Left ventricle myocardium inferior (tissue), 1 donor: ENCODE measurements at regions not wholly inside any gene's neighbourhood (a gene's known extent, or its start where the extent isn't known, plus 50 kb on each side); places are given as distances from the start of the nearest gene placed in this dataset.

Experiments used
- DNase-seq: peaks from one replicate; pipeline ENCODE4 v3.0.0-alpha.2; 2020
- H3K27ac ChIP-seq: fragments of 200-600 bp; replicated peaks from 2 replicates; pipeline ENCODE4 v1.8.0; 2021
- H3K27me3 ChIP-seq: fragments of 200-600 bp; 2 replicates; pipeline ENCODE4 v1.8.0; 2021; ENCODE audit warnings: low read depth
- H3K36me3 ChIP-seq: fragments of 200-600 bp; 2 replicates; pipeline ENCODE4 v1.8.0; 2021
- H3K4me1 ChIP-seq: fragments of 200-600 bp; 2 replicates; pipeline ENCODE4 v1.8.0; 2021
- H3K4me3 ChIP-seq: fragments of 200-600 bp; 2 replicates; pipeline ENCODE4 v1.8.0; 2021; ENCODE audit warnings: mild to moderate bottlenecking, moderate library complexity
- H3K9me3 ChIP-seq: fragments of 200-600 bp; replicated peaks from 2 replicates; pipeline ENCODE4 v1.8.0; 2021
- CTCF ChIP-seq: fragments of 200-600 bp; IDR thresholded peaks from 2 replicates; pipeline ENCODE4 v1.8.0; 2021; ENCODE audit warnings: antibody characterized with exemption, mild to moderate bottlenecking, borderline replicate concordance
- intact Hi-C: fragments of 100-400 bp; cut with micrococcal nuclease; formaldehyde crosslinking; loops from one replicate; pipeline ENCODE4 v1.11.0; 2022
- donor health status: DM: no; HTN: yes; CAD: no; lungs with severe emphysema.

- no peak for DNase-seq
- intact Hi-C loops: loop anchor here (5.0 kb wide), 1 partner anchor 450 kb away; no protein-coding TSS in a partner anchor
- peak overlapping the region; percentile 79 for H3K27ac ChIP-seq
- no peaks in the 10 kb centered on the region for H3K27me3 ChIP-seq
- peaks cover 30% of the 10 kb centered on the region for H3K4me1 ChIP-seq
- H3K36me3 ChIP-seq: no peaks in the 10 kb centered on the region
- peaks cover 5% of the 10 kb centered on the region for H3K9me3 ChIP-seq
- TF ChIP-seq CTCF: no peak
- peak overlapping the region; percentile 21 for H3K4me3 ChIP-seq
These were observed 162.8 kb downstream of the SREK1 start for GRCh38 chr5:66306844-66307315.

DNA sequence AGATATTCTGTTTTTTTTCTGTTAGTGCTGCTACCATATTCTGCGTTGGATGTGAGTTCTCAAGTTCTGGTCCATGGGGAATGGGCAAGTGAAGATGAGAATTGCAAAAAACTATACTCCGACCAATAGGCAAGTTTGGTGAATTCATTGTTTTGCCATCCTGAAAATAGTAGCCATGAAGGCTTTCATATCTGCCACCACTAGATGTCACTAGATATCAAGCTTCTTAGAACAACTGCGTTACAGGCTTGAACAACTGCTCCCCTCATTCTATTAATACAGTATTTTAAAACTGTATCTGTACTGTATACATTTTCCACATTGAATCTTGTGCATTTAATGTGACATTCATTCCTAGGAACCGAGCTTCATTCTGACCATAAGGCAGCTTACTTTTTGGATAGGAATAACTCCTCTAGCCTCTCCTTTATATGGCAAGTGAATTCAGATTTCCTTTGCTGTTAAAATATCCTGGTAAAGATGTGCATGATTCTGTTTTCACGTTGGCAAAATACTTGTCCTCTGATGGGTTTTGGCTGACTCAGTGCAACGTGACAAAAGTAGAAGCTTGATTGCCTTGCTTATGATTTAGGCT lies 163.6 kb downstream of the SREK1 start:
- Histone ChIP-seq H3K4me1 (peaks cover 33% of the 10 kb centered on the region), H3K4me3 (peak overlapping the region; percentile 21), H3K9me3 (peaks cover 5% of the 10 kb centered on the region), H3K27me3 (no peaks in the 10 kb centered on the region), H3K27ac (peak overlapping the region; percentile 79), H3K36me3 (no peaks in the 10 kb centered on the region)
- no peak for DNase-seq
- peak; percentile 90 for TF ChIP-seq CTCF
- intact Hi-C loops: loop anchor here (5.0 kb wide), 1 partner anchor 450 kb away; no protein-coding TSS in a partner anchor

DNA sequence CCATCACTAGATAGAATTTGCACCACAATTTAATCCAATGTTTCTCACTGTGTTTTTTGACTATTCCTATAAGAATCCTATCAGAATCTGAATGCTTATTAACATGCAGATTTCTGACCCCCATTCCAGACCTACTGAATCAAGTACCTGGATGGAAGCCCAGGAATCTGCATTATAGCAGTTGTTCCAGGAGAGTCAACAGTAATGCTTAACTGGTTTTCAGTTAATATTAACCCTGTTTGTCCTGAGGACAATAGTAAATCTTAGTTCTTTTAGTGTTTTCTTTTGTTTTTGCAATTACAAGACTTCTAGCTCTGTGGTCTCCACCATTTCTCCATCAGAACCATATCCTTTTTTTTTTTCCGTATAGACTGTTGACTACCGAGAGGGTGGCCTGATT lies 168.2 kb downstream of the SREK1 start:
- no peaks in the 10 kb centered on the region for H3K27me3 ChIP-seq

GRCh38 chr5:66315784-66316183 lies 171.7 kb downstream of the SREK1 start:
- no peak for TF ChIP-seq CTCF
- no peak overlapping the region for H3K4me3 ChIP-seq
- H3K36me3 ChIP-seq: no peaks in the 10 kb centered on the region
- no peak for DNase-seq
- no peaks in the 10 kb centered on the region for H3K27me3 ChIP-seq
- H3K9me3 ChIP-seq: peaks cover 18% of the 10 kb centered on the region
- peaks cover 12% of the 10 kb centered on the region for H3K4me1 ChIP-seq
- H3K27ac ChIP-seq: no peak overlapping the region
- intact Hi-C loops: no loop called here

More for the DNA sequence above, 168.2 kb downstream of the SREK1 start:
- no peak for DNase-seq
- peaks cover 18% of the 10 kb centered on the region for H3K9me3 ChIP-seq
- intact Hi-C loops: no loop called here
- H3K4me3 ChIP-seq: no peak overlapping the region
- TF ChIP-seq CTCF: no peak
- H3K4me1 ChIP-seq: peaks cover 20% of the 10 kb centered on the region
- H3K36me3 ChIP-seq: no peaks in the 10 kb centered on the region
- H3K27ac ChIP-seq: no peak overlapping the region

GRCh38 chr5:66322786-66323528 lies 178.9 kb downstream of the SREK1 start:
- Histone ChIP-seq H3K27me3 (no peaks in the 10 kb centered on the region), H3K27ac (peak overlapping the region; percentile 89), H3K9me3 (no peaks in the 10 kb centered on the region), H3K36me3 (no peaks in the 10 kb centered on the region), H3K4me3 (no peak overlapping the region), H3K4me1 (peaks cover 47% of the 10 kb centered on the region)
- no peak for DNase-seq
- no peak for TF ChIP-seq CTCF
- intact Hi-C loops: no loop called here
